GM19467 (cell line): ENCODE measurements at regions not wholly inside any gene's neighbourhood (a gene's known extent, or its start where the extent isn't known, plus 50 kb on each side); places are given as distances from the start of the nearest gene placed in this dataset.
"Not testable (repeated sequence)": the region's sequence is repeated elsewhere in the genome, so short reads cannot be mapped to it uniquely, and the experiment has no call there.

Experiments
- ATAC-seq: cut with Tn5 transposase; IDR thresholded peaks from one replicate; pipeline ENCODE4 v1.9.1; 2021; ENCODE audit warnings: mild to moderate bottlenecking, moderate library complexity; ENCODE audit not compliant: unreplicated experiment

- no peak for ATAC-seq
These were observed 536.0 kb downstream of the GABRG2 start for GRCh38 chr5:162603443-162604070.

- no peak for ATAC-seq
These were observed 540.3 kb downstream of the GABRG2 start for GRCh38 chr5:162607879-162608278.

GRCh38 chr5:162621726-162622263 is 554.2 kb downstream of the GABRG2 start:
- ATAC-seq, result not testable (repeated sequence)

- no peak for ATAC-seq
These were observed 556.5 kb downstream of the GABRG2 start for GRCh38 chr5:162624110-162624509.

- no peak for ATAC-seq
These were observed 569.9 kb downstream of the GABRG2 start for GRCh38 chr5:162637481-162637880.

- ATAC-seq, result no peak
These were observed 571.3 kb downstream of the GABRG2 start for GRCh38 chr5:162638849-162639248.

GRCh38 chr5:162641142-162641813 is 573.7 kb downstream of the GABRG2 start:
- ATAC-seq, result no peak

GRCh38 chr5:162654661-162655405 is 587.3 kb downstream of the GABRG2 start:
- ATAC-seq, result no peak

GRCh38 chr5:162657076-162657475 is 589.5 kb downstream of the GABRG2 start:
- ATAC-seq, result no peak

GRCh38 chr5:162664846-162665245 is 597.3 kb downstream of the GABRG2 start:
- ATAC-seq, result no peak

- no peak for ATAC-seq
These were observed 601.4 kb downstream of the GABRG2 start for GRCh38 chr5:162668926-162669325.

GRCh38 chr5:162672061-162672460 is 604.5 kb downstream of the GABRG2 start:
- no peak for ATAC-seq

- ATAC-seq, result no peak
These were observed 615.7 kb downstream of the GABRG2 start for GRCh38 chr5:162683284-162683683.

GRCh38 chr5:162684145-162684544 is 616.6 kb downstream of the GABRG2 start:
- ATAC-seq, result no peak

- no peak for ATAC-seq
These were observed 617.7 kb downstream of the GABRG2 start for GRCh38 chr5:162685302-162685701.

- ATAC-seq, result not testable (repeated sequence)
These were observed 628.7 kb downstream of the GABRG2 start for GRCh38 chr5:162696272-162696671.

GRCh38 chr5:162699361-162699760 is 631.8 kb downstream of the GABRG2 start:
- ATAC-seq, result no peak

GRCh38 chr5:162703914-162704313 is 636.3 kb downstream of the GABRG2 start:
- no peak for ATAC-seq

GRCh38 chr5:162711244-162711643 is 643.7 kb downstream of the GABRG2 start:
- ATAC-seq, result no peak

GRCh38 chr5:162719720-162720119 is 652.1 kb downstream of the GABRG2 start:
- ATAC-seq, result no peak

- no peak for ATAC-seq
These were observed 653.6 kb downstream of the GABRG2 start for GRCh38 chr5:162721125-162721524.

GRCh38 chr5:162752612-162753011 is 684.8 kb upstream of the CCNG1 start:
- ATAC-seq, result no peak
